Bronchial epithelial cell (primary cell): ENCODE measurements at regions not wholly inside any gene's neighbourhood (a gene's known extent, or its start where the extent isn't known, plus 50 kb on each side); places are given as distances from the start of the nearest gene placed in this dataset.
A peak's percentile ranks its signal among the peaks of the same experiment; 100 is the strongest.

Experiments
- DNase-seq: peaks from one replicate; pipeline ENCODE4 v3.0.0-alpha.2; 2010; ENCODE audit warnings: low read depth
- FAIRE-seq: peaks from 2 replicates; lab custom pipeline; 2011; peaks lifted over from hg19 to GRCh38; lab: Jason Lieb, UNC
- H3K27me3 ChIP-seq: 2 replicates; pipeline ENCODE4 v1.5.1; 2011; ENCODE audit warnings: low read length; ENCODE audit not compliant: control insufficient read depth, insufficient read depth
- H3K36me3 ChIP-seq: 2 replicates; pipeline ENCODE4 v1.5.1; 2011; ENCODE audit warnings: low read length; ENCODE audit not compliant: control insufficient read depth, insufficient read depth
- H3K4me3 ChIP-seq: 2 replicates; pipeline ENCODE4 v1.5.1; 2011; ENCODE audit warnings: mild to moderate bottlenecking, low read depth, low read length, control low read depth
- TF ChIP-seq, protein P1 (sequence below): IDR thresholded peaks from 2 replicates; pipeline ENCODE4 v1.5.1; 2011; ENCODE audit warnings: mild to moderate bottlenecking, moderate library complexity, low read length, control low read depth, inconsistent platforms; ENCODE audit not compliant: insufficient read depth, severe bottlenecking

DNA sequence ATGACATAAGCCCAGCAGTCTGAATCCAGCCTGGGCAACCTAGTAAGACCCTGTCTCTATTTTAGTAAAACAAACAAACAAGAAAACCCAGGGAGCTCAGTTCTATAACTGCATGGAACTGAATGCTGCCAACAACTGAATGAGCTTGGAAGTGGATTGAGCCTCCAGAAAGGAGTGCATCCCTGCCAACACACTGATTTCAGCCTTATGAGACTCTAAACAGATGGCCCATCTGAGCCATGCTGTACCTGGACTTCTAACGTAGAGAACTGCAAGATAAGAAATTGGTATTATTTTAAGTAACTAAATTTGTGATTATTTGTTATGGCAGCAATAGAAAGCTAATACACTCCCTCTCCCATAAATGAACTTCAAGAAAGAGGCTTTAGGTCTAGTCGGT, 150.4 kb upstream of the RAI14 start:
- H3K27me3 ChIP-seq: no peaks in the 10 kb centered on the region
- no peak for FAIRE-seq
- TF ChIP-seq, protein P1, sequence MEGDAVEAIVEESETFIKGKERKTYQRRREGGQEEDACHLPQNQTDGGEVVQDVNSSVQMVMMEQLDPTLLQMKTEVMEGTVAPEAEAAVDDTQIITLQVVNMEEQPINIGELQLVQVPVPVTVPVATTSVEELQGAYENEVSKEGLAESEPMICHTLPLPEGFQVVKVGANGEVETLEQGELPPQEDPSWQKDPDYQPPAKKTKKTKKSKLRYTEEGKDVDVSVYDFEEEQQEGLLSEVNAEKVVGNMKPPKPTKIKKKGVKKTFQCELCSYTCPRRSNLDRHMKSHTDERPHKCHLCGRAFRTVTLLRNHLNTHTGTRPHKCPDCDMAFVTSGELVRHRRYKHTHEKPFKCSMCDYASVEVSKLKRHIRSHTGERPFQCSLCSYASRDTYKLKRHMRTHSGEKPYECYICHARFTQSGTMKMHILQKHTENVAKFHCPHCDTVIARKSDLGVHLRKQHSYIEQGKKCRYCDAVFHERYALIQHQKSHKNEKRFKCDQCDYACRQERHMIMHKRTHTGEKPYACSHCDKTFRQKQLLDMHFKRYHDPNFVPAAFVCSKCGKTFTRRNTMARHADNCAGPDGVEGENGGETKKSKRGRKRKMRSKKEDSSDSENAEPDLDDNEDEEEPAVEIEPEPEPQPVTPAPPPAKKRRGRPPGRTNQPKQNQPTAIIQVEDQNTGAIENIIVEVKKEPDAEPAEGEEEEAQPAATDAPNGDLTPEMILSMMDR: no peak
- DNase-seq: no peak
- no peaks in the 10 kb centered on the region for H3K36me3 ChIP-seq
- no peak overlapping the region for H3K4me3 ChIP-seq

DNA sequence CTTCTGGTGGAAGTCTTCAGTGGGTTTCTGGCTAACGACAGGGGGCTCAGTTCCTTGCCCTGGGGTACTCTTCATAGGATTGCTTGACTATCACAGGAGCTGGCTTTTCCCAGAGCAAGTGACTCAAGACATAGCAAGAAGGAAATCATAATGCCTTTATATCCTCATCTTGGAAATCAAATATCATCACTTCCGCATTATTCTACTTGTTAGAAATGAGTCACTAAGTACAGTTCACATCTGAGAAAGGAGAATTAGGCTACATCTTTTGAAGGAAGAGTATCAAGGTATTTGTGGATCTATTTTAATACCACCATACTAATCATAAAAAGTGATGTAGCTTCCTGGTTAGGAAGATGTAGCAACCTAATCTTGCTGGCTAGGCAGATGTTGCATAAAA, 148.2 kb upstream of the RAI14 start:
- DNase-seq (peak; percentile 80), FAIRE-seq (no peak)
- TF ChIP-seq, protein P1: no peak
- no peaks in the 10 kb centered on the region for H3K27me3 ChIP-seq
- H3K36me3 ChIP-seq: no peaks in the 10 kb centered on the region
- H3K4me3 ChIP-seq: no peak overlapping the region

DNA sequence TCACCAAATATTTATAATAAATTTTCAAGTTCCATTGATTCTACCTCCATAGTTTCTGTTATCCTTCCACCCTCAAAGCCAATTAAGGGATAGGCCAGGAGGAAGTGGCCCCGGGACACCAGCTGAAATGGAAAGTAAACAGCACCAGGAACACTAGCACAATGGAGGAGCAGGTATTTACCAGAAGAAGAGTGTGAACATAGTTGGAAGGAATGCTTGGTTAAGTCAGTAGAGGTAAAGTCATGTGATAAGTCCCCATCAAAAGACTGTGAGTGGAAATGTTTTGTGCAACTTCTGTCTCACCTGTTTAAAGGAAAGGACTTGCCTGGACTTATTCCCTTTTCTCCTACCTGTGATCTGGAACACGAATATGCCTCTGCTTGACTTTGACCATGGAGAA, 146.7 kb upstream of the RAI14 start:
- Histone ChIP-seq H3K36me3 (no peaks in the 10 kb centered on the region), H3K27me3 (no peaks in the 10 kb centered on the region), H3K4me3 (no peak overlapping the region)
- TF ChIP-seq, protein P1: no peak
- DNase-seq (peak; percentile 96), FAIRE-seq (peak; percentile 58)

DNA sequence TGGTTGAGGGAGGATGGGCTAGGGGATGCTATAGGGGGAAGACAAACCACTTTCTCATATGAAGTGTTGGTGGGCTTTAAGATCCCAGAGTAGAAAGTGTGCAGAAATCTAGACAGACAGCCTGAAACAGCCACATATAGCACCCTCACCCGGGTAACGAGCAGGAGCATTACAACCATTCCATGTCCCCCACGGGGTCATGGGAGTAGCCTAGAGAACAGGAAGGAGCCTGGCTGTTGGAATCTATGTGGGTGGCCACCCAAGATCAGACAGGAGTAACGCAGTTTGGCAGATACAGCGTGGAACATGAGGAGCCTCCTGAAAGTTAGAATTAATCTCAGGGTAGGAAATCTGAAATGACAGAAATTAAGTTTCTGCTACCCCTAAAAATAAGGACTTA, 146.1 kb upstream of the RAI14 start:
- H3K36me3 ChIP-seq: no peaks in the 10 kb centered on the region
- FAIRE-seq: no peak

DNA sequence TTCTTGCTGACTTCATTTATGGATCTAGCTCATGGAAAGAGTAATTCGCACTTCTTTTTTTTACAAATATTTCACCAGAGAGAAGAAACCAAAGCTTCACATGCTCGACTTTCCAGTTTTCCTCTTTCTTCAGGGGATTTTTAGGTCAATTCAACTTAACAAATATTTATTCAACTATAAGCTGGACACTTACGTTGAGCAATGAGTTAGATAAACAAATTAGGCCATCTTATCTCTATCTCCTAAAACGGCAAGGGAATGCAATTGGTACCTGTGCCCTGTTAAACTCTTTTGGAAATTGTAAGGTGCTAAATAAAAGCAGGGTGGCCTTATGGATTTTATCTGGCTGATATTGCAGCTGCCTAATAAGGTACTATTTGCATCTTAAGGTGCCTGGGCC, 145.1 kb upstream of the RAI14 start:
- Histone ChIP-seq H3K36me3 (no peaks in the 10 kb centered on the region), H3K4me3 (no peak overlapping the region), H3K27me3 (no peaks in the 10 kb centered on the region)
- peak; percentile 34 for DNase-seq
- TF ChIP-seq, protein P1: no peak
- FAIRE-seq: no peak

More for the DNA sequence above, 146.1 kb upstream of the RAI14 start:
- DNase-seq: no peak
- H3K4me3 ChIP-seq: no peak overlapping the region
- TF ChIP-seq, protein P1: no peak
- no peaks in the 10 kb centered on the region for H3K27me3 ChIP-seq

DNA sequence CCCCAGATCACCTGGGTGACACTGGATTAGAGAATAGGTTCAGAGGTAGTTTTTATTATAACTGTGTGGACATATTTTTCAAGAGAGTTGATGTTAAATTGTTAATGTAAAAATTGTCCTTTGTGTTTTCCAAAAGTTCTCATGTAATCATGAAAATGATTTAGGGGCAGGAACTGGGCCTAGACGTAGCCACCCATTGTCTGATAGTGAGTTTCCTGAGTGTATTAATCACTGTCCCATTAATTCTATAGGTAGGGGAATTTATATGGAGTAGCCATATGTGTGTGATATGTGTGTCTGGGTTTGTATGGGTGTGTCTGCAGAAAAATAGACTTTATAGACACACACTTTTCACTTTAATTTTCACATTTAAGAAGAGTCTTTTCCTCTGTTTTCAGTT, 144.6 kb upstream of the RAI14 start:
- Histone ChIP-seq H3K4me3 (no peak overlapping the region), H3K36me3 (no peaks in the 10 kb centered on the region), H3K27me3 (no peaks in the 10 kb centered on the region)
- DNase-seq: no peak
- TF ChIP-seq, protein P1: no peak
- no peak for FAIRE-seq
